ENCODE measurements at regions not wholly inside any gene's neighbourhood (a gene's known extent, or its start where the extent isn't known, plus 50 kb on each side); places are given as distances from the start of the nearest gene placed in this dataset.

DNA sequence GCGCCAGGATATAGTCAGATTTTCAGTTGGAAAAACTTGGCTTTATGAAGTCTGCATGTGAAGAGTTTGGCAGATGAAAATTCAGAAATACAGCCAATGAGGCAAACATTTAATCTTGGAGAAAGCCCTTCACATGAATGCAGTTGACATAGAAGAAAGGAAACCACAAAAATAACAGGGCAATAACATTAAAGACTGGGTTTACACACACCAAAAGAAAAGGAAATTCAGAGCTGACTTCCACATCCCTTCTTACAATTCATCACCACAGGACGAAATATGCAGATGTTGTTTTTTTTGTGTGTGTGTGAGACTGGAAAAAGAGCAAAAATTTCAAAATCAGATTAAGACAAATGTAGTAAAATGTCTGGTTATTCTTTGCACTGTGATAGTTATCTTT is 69.8 kb upstream of the HEY2 start:
- Histone ChIP-seq H3K4me2 (replicated peaks; ENCODE audit: extremely low read depth, low read length, poor library complexity, severe bottlenecking) (no peak overlapping the region), H3K9me3 (replicated peaks in 1 of 2; ENCODE audit: control insufficient read depth in 1 of 2, insufficient read depth in 1 of 2, low read length in 2 of 2) (no peaks in the 10 kb centered on the region), H3K79me2 (ENCODE audit: insufficient read depth, low read length) (no peaks in the 10 kb centered on the region), H3K27me3 (ENCODE audit: control insufficient read depth in 2 of 2, insufficient read depth in 2 of 2, low read length in 2 of 2) (no peaks in the 10 kb centered on the region), H2AFZ (ENCODE audit: insufficient read depth, low read depth, low read length, poor library complexity, severe bottlenecking) (no peak overlapping the region), H3K4me3 (replicated peaks in 1 of 3; ENCODE audit: low read depth in 2 of 3, low read length in 3 of 3) (no peak overlapping the region), H3K27ac (ENCODE audit: low read depth in 1 of 2, low read length in 2 of 2) (no peak overlapping the region), H4K20me1 (ENCODE audit: insufficient read depth, low read length) (no peaks in the 10 kb centered on the region), H3K4me1 (ENCODE audit: control insufficient read depth in 1 of 2, insufficient read depth in 2 of 2, low read length in 2 of 2) (no peaks in the 10 kb centered on the region), H3K9ac (ENCODE audit: insufficient read depth, low read length, poor library complexity, severe bottlenecking) (no peak overlapping the region), H3K36me3 (replicated peaks in 1 of 2; ENCODE audit: control insufficient read depth in 1 of 2, insufficient read depth in 2 of 2, low read length in 2 of 2) (no peaks in the 10 kb centered on the region)
- TF ChIP-seq, protein P1, sequence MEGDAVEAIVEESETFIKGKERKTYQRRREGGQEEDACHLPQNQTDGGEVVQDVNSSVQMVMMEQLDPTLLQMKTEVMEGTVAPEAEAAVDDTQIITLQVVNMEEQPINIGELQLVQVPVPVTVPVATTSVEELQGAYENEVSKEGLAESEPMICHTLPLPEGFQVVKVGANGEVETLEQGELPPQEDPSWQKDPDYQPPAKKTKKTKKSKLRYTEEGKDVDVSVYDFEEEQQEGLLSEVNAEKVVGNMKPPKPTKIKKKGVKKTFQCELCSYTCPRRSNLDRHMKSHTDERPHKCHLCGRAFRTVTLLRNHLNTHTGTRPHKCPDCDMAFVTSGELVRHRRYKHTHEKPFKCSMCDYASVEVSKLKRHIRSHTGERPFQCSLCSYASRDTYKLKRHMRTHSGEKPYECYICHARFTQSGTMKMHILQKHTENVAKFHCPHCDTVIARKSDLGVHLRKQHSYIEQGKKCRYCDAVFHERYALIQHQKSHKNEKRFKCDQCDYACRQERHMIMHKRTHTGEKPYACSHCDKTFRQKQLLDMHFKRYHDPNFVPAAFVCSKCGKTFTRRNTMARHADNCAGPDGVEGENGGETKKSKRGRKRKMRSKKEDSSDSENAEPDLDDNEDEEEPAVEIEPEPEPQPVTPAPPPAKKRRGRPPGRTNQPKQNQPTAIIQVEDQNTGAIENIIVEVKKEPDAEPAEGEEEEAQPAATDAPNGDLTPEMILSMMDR (IDR thresholded peaks at IDR 0.05): no peak
- DNase-seq: no peak
- no peak overlapping the region for H3K4me3 Mint-ChIP-seq
- H3K9me3 Mint-ChIP-seq: peaks cover 0 to 2% (median 0%) of the 10 kb centered on the region in 7 donors
- intact Hi-C loops (cut with micrococcal nuclease): no loop called here
- H3K27me3 Mint-ChIP-seq (ENCODE audit: low read depth in 3 of 3): peaks cover 3 to 4% (median 4%) of the 10 kb centered on the region in 3 donors
- H3K4me1 Mint-ChIP-seq: no peaks in the 10 kb centered on the region
- no peaks in the 10 kb centered on the region for H3K36me3 Mint-ChIP-seq
- no peak overlapping the region for H3K27ac Mint-ChIP-seq
- no CpG with 5 or more reads among the region's 2 CpGs for WGBS (ENCODE audit: insufficient coverage)

DNA sequence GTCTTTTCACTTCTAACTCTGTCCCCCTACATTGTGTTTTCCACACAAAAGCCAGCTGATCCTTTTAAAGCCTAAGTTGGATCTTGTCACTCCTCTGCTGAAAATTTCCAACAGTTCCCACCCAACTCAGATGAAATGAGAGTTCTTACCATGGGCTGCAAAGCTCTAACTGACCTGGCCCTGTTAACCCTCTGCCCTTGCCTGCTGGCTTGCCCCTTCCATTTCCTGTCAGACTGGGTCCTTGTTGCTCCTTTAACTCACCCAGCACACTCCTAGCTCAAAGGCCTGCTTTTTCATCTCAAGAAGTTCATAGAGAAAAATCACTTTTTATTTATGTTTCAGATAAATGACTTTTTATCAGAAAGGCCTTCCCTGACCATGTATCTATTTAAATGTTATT is 66.5 kb upstream of the HEY2 start:
- H3K36me3 ChIP-seq (replicated peaks in 1 of 2; ENCODE audit: control insufficient read depth in 1 of 2, insufficient read depth in 2 of 2, low read length in 2 of 2): no peaks in the 10 kb centered on the region
- no peak for DNase-seq
- H3K9me3 ChIP-seq (replicated peaks in 1 of 2; ENCODE audit: control insufficient read depth in 1 of 2, insufficient read depth in 1 of 2, low read length in 2 of 2): no peaks in the 10 kb centered on the region
- H2AFZ ChIP-seq (ENCODE audit: insufficient read depth, low read depth, low read length, poor library complexity, severe bottlenecking): no peak overlapping the region
- H3K4me2 ChIP-seq (replicated peaks; ENCODE audit: extremely low read depth, low read length, poor library complexity, severe bottlenecking): no peak overlapping the region
- no peaks in the 10 kb centered on the region for H3K4me1 ChIP-seq (ENCODE audit: control insufficient read depth in 1 of 2, insufficient read depth in 2 of 2, low read length in 2 of 2)
- no peaks in the 10 kb centered on the region for H3K36me3 Mint-ChIP-seq
- intact Hi-C loops (cut with micrococcal nuclease): no loop called here
- no peak overlapping the region for H3K9ac ChIP-seq (ENCODE audit: insufficient read depth, low read length, poor library complexity, severe bottlenecking)
- no peaks in the 10 kb centered on the region for H3K4me1 Mint-ChIP-seq
- no peaks in the 10 kb centered on the region for H4K20me1 ChIP-seq (ENCODE audit: insufficient read depth, low read length)
- no peak overlapping the region for H3K4me3 Mint-ChIP-seq
- H3K27me3 ChIP-seq (ENCODE audit: control insufficient read depth in 2 of 2, insufficient read depth in 2 of 2, low read length in 2 of 2): no peaks in the 10 kb centered on the region
- TF ChIP-seq, protein P1 (IDR thresholded peaks at IDR 0.05): no peak
- H3K4me3 ChIP-seq (replicated peaks in 1 of 3; ENCODE audit: low read depth in 2 of 3, low read length in 3 of 3): no peak overlapping the region
- peaks cover 2 to 5% (median 4%) of the 10 kb centered on the region in 3 donors for H3K27me3 Mint-ChIP-seq (ENCODE audit: low read depth in 3 of 3)
- no peak overlapping the region for H3K27ac Mint-ChIP-seq
- H3K79me2 ChIP-seq (ENCODE audit: insufficient read depth, low read length): no peaks in the 10 kb centered on the region
- H3K9me3 Mint-ChIP-seq: peaks cover 0 to 4% (median 2%) of the 10 kb centered on the region in 7 donors
- H3K27ac ChIP-seq (ENCODE audit: low read depth in 1 of 2, low read length in 2 of 2): no peak overlapping the region
